Osteoblast (primary cell): ENCODE measurements at regions not wholly inside any gene's neighbourhood (a gene's known extent, or its start where the extent isn't known, plus 50 kb on each side); places are given as distances from the start of the nearest gene placed in this dataset.

Experiments used
- DNase-seq: peaks from one replicate; pipeline ENCODE4 v3.0.0; 2011; ENCODE audit warnings: low spot score, mixed read lengths; ENCODE audit not compliant: insufficient read length; ENCODE audit errors: missing footprints
- H2AFZ ChIP-seq: 2 replicates; pipeline ENCODE4 v1.6.0; 2011; ENCODE audit warnings: mild to moderate bottlenecking, low read length
- H3K27ac ChIP-seq: 2 replicates; pipeline ENCODE4 v1.5.1; 2011; ENCODE audit warnings: mild to moderate bottlenecking, low read depth, low read length, moderate library complexity
- H3K27me3 ChIP-seq: 2 replicates; pipeline ENCODE4 v1.6.0; 2012; ENCODE audit warnings: mild to moderate bottlenecking, control low read depth, inconsistent platforms, low read length, moderate library complexity; ENCODE audit not compliant: insufficient read depth
- H3K36me3 ChIP-seq: 2 replicates; pipeline ENCODE4 v1.5.1; 2011; ENCODE audit warnings: mild to moderate bottlenecking, low read length, control low read depth, moderate library complexity; ENCODE audit not compliant: insufficient read depth
- H3K4me1 ChIP-seq: 2 replicates; pipeline ENCODE4 v1.5.1; 2011; ENCODE audit warnings: mild to moderate bottlenecking, low read length, control low read depth, moderate library complexity; ENCODE audit not compliant: insufficient read depth
- H3K4me2 ChIP-seq: 2 replicates; pipeline ENCODE4 v1.6.0; 2011; ENCODE audit warnings: mild to moderate bottlenecking, low read length; ENCODE audit not compliant: insufficient read depth
- H3K4me3 ChIP-seq: fragments of 200-600 bp; sonication (generic); 3 replicates; pipeline ENCODE4 v1.5.1; 2012; ENCODE audit warnings: mild to moderate bottlenecking, low read length, inconsistent platforms; ENCODE audit not compliant: insufficient read depth
- H3K79me2 ChIP-seq: 2 replicates; pipeline ENCODE4 v1.6.0; 2012; ENCODE audit warnings: mild to moderate bottlenecking, low read length, control low read depth, inconsistent platforms; ENCODE audit not compliant: insufficient read depth
- H3K9me3 ChIP-seq: 2 replicates; pipeline ENCODE4 v1.5.1; 2011; ENCODE audit warnings: low read depth, low read length, control low read depth
- H4K20me1 ChIP-seq: 2 replicates; pipeline ENCODE4 v1.6.0; 2012; ENCODE audit warnings: mild to moderate bottlenecking, low read length, control low read depth; ENCODE audit not compliant: insufficient read depth
- TF ChIP-seq, protein P1 (sequence below): IDR thresholded peaks from 2 replicates; pipeline ENCODE4 v1.5.1; 2011; ENCODE audit warnings: mild to moderate bottlenecking, low read depth, low read length, moderate library complexity; ENCODE audit errors: extremely low read depth

- H3K27ac ChIP-seq = no peak overlapping the region
- H3K4me1 ChIP-seq = no peaks in the 10 kb centered on the region
- no peak overlapping the region for H3K4me2 ChIP-seq
- no peaks in the 10 kb centered on the region for H3K36me3 ChIP-seq
- no peak for DNase-seq
- H3K79me2 ChIP-seq = no peaks in the 10 kb centered on the region
- no peaks in the 10 kb centered on the region for H3K27me3 ChIP-seq
- H4K20me1 ChIP-seq = no peaks in the 10 kb centered on the region
- H3K4me3 ChIP-seq = no peak overlapping the region
- no peak overlapping the region for H2AFZ ChIP-seq
- TF ChIP-seq, protein P1, sequence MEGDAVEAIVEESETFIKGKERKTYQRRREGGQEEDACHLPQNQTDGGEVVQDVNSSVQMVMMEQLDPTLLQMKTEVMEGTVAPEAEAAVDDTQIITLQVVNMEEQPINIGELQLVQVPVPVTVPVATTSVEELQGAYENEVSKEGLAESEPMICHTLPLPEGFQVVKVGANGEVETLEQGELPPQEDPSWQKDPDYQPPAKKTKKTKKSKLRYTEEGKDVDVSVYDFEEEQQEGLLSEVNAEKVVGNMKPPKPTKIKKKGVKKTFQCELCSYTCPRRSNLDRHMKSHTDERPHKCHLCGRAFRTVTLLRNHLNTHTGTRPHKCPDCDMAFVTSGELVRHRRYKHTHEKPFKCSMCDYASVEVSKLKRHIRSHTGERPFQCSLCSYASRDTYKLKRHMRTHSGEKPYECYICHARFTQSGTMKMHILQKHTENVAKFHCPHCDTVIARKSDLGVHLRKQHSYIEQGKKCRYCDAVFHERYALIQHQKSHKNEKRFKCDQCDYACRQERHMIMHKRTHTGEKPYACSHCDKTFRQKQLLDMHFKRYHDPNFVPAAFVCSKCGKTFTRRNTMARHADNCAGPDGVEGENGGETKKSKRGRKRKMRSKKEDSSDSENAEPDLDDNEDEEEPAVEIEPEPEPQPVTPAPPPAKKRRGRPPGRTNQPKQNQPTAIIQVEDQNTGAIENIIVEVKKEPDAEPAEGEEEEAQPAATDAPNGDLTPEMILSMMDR = no peak
- no peaks in the 10 kb centered on the region for H3K9me3 ChIP-seq
Measured at GRCh38 chr7:12470930-12471329, 67.3 kb upstream of the VWDE start.

- DNase-seq = peak; percentile 11
- Histone ChIP-seq H2AFZ (no peak overlapping the region), H3K9me3 (no peaks in the 10 kb centered on the region), H3K4me2 (no peak overlapping the region), H3K27ac (no peak overlapping the region), H3K36me3 (no peaks in the 10 kb centered on the region), H3K4me1 (no peaks in the 10 kb centered on the region), H3K79me2 (no peaks in the 10 kb centered on the region), H3K27me3 (no peaks in the 10 kb centered on the region), H4K20me1 (no peaks in the 10 kb centered on the region), H3K4me3 (no peak overlapping the region)
- TF ChIP-seq, protein P1 = no peak
Measured at GRCh38 chr7:12474035-12474434, 70.4 kb upstream of the VWDE start.

DNA sequence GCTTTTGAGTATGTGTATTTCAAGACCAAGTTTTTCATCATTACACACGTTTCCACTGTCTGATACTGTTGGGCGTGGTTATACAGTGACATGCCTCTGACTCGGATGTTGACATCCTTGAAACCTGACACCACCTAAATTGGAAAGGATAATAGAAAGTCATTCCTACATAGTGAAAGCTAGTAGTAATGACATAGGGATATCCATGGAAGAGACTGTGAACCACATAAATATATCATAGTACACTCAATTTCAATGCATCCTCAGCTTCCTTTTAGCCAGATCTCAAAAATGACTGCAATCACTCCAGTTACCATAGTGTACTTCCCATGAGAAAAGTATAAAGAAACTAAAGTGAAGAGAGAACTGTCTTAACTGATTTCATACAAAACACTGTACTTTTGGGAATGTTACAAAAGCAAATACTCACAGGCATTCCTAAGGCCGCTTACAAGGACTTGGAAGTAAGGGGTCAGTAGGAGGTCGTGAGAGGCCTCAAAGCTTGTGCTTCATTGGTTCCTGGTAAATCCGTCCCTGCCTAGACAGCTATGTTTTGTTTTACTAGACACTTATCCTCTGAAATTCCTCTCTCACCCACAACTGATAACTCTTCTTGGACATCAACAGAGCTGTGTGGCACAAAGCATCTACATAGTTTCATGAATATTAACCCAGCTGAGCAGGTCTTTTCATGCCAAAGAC lies 71.8 kb upstream of the VWDE start:
- Histone ChIP-seq H4K20me1 (no peaks in the 10 kb centered on the region), H3K36me3 (no peaks in the 10 kb centered on the region), H3K4me3 (no peak overlapping the region), H3K79me2 (no peaks in the 10 kb centered on the region), H3K4me1 (no peaks in the 10 kb centered on the region), H3K27me3 (no peaks in the 10 kb centered on the region), H3K4me2 (peak overlapping the region; percentile 22), H2AFZ (peak overlapping the region; percentile 16), H3K9me3 (no peaks in the 10 kb centered on the region), H3K27ac (no peak overlapping the region)
- TF ChIP-seq, protein P1 = no peak
- peak; percentile 53 for DNase-seq

DNA sequence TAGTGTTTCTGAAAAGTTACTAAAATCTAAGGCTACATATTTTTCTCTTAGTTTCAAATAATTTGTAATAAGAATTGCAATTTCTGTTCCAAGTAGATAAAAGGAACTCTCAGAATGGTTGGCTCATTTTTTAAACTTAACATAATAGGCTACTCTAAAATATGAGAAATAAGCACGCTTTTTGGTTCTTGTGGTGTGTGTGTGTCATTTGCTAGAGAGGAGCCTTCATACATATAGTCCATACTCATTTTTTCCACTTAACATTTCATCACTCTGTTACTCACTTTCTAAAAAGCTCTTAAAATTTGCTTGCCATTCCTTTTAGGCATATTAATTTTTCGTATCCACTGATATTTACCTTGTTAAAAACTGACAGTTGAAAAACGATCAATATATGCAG lies 74.0 kb upstream of the VWDE start:
- Histone ChIP-seq H3K4me2 (no peak overlapping the region), H4K20me1 (no peaks in the 10 kb centered on the region), H3K36me3 (no peaks in the 10 kb centered on the region), H3K4me1 (no peaks in the 10 kb centered on the region), H3K27me3 (no peaks in the 10 kb centered on the region), H3K4me3 (no peak overlapping the region), H2AFZ (no peak overlapping the region), H3K9me3 (no peaks in the 10 kb centered on the region), H3K27ac (no peak overlapping the region), H3K79me2 (no peaks in the 10 kb centered on the region)
- DNase-seq = no peak
- TF ChIP-seq, protein P1 = no peak
